ENCODE measurements at regions not wholly inside any gene's neighbourhood (a gene's known extent, or its start where the extent isn't known, plus 50 kb on each side); places are given as distances from the start of the nearest gene placed in this dataset.

DNA sequence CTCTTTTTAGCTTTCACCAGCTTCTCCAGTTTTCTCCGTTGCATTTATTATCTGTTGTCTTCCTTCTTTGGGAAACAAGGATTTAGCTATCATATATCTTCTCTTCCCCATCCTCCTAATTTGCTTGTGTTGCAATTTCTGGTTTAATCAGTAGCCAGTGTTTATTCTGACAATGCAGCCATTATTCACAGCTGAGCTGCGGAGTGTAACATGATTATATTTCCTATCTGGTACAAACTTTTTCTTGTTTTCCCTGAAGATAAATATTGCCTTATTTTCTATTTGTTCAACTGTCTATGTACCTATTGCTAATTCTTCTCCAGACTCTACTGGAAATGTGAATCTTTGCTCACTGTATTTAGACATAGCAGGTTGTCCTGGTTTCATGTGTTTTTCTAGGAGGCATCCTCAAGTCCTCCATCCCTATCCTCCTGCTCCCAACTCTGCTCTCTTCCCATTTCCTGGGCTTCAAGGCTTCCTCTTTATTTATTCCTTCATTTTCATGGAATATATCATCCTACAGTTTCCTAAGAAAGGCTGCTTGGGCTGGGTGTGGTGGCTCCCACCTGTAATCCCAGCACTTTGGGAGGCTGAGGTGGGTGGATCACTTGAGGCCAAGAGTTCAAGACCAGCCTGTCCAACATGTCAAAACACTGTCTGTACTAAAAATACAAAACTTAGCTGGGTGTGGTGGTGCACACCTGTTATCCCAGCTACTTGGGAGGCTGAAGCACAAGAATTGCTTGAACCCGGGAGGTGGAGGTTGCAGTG, 72.4 kb upstream of the KDM7A start:
- POLR2A ChIA-PET: no interaction called here
- CTCF ChIA-PET: no interaction called here
- H3K27ac ChIP-seq (ENCODE audit: low read depth, low read length): no peak overlapping the region

DNA sequence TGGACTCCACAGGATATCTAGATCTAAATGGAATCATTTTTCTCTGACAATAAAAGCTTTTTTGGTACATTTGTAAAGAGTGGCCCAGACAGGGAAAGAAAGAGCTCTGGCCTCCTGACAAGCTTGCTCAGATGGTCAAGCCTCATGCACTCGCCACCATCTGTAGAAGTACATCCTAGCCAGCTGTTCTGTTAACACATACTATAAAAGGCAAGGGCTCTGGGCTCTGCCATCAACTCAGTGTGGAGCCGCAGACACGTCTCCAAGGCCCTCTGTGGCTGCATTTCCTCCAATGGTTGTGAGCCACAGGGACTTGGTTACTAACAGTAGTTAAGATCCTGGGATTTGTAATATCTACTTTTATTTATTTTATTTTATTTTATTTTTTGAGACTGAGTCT, 70.8 kb upstream of the KDM7A start:
- POLR2A ChIA-PET: no interaction called here
- no peak for DNase-seq (ENCODE audit: low read depth, low spot score)
- Histone ChIP-seq H3K9me3 (ENCODE audit: control insufficient read depth, insufficient read depth, low read length) (no peaks in the 10 kb centered on the region), H3K4me3 (ENCODE audit: low read depth, low read length) (no peak overlapping the region), H3K27ac (ENCODE audit: low read depth, low read length) (no peak overlapping the region), H3K27me3 (ENCODE audit: control insufficient read depth, insufficient read depth, low read length) (peaks cover 9% of the 10 kb centered on the region)
- CTCF ChIA-PET: no interaction called here
- TF ChIP-seq, protein P1, sequence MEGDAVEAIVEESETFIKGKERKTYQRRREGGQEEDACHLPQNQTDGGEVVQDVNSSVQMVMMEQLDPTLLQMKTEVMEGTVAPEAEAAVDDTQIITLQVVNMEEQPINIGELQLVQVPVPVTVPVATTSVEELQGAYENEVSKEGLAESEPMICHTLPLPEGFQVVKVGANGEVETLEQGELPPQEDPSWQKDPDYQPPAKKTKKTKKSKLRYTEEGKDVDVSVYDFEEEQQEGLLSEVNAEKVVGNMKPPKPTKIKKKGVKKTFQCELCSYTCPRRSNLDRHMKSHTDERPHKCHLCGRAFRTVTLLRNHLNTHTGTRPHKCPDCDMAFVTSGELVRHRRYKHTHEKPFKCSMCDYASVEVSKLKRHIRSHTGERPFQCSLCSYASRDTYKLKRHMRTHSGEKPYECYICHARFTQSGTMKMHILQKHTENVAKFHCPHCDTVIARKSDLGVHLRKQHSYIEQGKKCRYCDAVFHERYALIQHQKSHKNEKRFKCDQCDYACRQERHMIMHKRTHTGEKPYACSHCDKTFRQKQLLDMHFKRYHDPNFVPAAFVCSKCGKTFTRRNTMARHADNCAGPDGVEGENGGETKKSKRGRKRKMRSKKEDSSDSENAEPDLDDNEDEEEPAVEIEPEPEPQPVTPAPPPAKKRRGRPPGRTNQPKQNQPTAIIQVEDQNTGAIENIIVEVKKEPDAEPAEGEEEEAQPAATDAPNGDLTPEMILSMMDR (IDR thresholded peaks at IDR 0.05; ENCODE audit: low read depth, low read length): no peak

More for the DNA sequence above, 72.4 kb upstream of the KDM7A start:
- DNase-seq (ENCODE audit: low read depth, low spot score): no peak
- TF ChIP-seq, protein P1 (IDR thresholded peaks at IDR 0.05; ENCODE audit: low read depth, low read length): no peak
- Histone ChIP-seq H3K4me3 (ENCODE audit: low read depth, low read length) (no peak overlapping the region), H3K27me3 (ENCODE audit: control insufficient read depth, insufficient read depth, low read length) (peaks cover 6% of the 10 kb centered on the region), H3K9me3 (ENCODE audit: control insufficient read depth, insufficient read depth, low read length) (no peaks in the 10 kb centered on the region)

DNA sequence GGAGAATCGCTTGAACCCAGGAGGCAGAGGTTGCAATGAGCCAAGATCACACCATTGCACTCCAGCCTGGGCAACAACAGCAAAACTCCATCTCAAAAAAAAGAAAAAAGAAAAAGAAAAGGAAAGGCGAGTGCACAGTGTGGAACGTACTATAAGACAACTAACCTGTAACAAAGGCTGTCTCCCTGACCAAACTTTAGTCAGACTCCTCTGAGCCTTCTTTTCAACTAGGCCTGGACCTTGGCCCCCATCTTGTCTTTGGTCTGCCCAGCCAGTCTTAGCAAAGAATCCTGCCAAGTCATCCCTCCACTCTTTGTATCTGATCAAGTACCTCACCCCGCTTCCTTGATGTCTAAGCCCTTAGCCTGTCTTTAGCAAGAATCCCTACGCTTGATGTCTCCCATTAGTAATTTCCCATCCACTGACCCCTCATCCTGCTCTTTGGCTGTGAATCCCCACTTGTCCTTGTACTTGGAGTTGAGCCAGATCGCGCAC, 68.9 kb upstream of the KDM7A start:
- Histone ChIP-seq H3K27ac (ENCODE audit: low read depth, low read length) (no peak overlapping the region), H3K27me3 (ENCODE audit: control insufficient read depth, insufficient read depth, low read length) (peaks cover 17% of the 10 kb centered on the region)

DNA sequence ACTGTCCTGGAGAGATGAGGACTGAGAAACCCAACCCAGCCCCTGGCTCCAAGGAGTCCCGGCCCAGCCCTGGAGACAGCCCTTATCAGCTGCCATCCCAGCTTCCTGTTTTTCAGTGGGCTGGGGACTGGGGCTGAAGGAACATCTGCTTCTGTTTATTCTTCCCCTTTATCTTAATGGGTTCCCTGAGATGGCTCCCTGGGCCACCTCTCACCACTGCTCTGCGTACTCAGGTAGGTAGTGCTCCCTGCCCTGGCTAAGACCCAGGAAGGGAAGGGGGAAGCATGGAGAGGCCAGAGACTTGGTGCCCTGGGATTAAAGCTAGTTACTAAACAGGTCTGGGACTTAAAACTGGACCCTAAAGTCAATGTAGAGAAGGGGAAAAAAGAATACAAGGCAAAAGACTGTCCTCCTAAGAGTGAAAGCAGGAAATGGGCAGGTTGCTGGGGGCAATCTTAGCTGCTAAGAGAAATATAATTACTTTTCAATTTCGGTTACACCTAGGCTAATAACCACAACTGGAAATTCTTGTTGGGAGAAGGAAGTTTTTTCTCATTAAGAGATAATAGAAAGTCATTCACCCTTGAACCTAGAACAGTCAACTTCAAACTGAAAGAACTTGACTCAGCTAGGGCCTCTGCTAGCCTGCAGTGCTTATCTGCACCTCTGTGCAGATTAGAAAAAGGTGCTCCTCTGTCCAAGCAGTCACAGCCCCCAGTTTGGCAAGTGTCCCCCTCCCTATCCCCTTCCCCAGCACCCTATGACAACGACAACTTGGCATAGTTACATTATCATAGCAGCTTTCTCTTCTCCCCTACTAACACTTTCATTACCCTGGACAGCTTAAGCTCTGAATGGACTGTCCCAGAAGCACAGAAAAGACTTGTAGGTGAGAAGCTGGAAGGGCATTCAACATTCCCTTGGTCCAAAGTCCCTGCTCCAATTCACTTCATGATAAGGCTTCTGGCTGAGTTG, 65.6 kb upstream of the KDM7A start:
- DNase-seq (ENCODE audit: low read depth, low spot score): no peak
- Histone ChIP-seq H3K27me3 (ENCODE audit: control insufficient read depth, insufficient read depth, low read length) (peaks cover 31% of the 10 kb centered on the region), H3K9me3 (ENCODE audit: control insufficient read depth, insufficient read depth, low read length) (no peaks in the 10 kb centered on the region), H3K4me3 (ENCODE audit: low read depth, low read length) (no peak overlapping the region), H3K27ac (ENCODE audit: low read depth, low read length) (no peak overlapping the region)
- TF ChIP-seq, protein P1 (IDR thresholded peaks at IDR 0.05; ENCODE audit: low read depth, low read length): no peak
- ChIA-PET POLR2A (no interaction called here), CTCF (interaction anchor here (0.7 kb wide), 1 partner anchor 1496 kb away, joined by 10 read pairs; no protein-coding TSS in a partner anchor)

More for the DNA sequence above, 68.9 kb upstream of the KDM7A start:
- TF ChIP-seq, protein P1 (IDR thresholded peaks at IDR 0.05; ENCODE audit: low read depth, low read length): no peak
- ChIA-PET POLR2A (no interaction called here), CTCF (no interaction called here)
- no peak overlapping the region for H3K4me3 ChIP-seq (ENCODE audit: low read depth, low read length)
- no peaks in the 10 kb centered on the region for H3K9me3 ChIP-seq (ENCODE audit: control insufficient read depth, insufficient read depth, low read length)
- no peak for DNase-seq (ENCODE audit: low read depth, low spot score)

DNA sequence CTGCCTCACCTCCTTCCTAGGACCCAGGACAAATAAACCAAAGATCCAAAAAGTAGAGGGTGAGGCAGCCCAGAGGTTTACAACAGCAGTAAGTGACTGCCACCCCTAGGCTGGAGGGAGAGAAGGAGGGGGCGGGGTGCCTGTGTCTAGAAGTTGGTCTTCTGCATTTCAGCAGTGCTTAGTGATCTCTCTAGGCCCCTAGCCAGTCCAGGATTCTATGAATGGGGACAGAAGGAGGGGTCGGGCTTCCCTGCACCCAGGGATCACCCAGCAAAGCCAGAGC, 62.8 kb upstream of the KDM7A start:
- H3K27me3 ChIP-seq (ENCODE audit: control insufficient read depth, insufficient read depth, low read length): peaks cover 45% of the 10 kb centered on the region
- no peak overlapping the region for H3K27ac ChIP-seq (ENCODE audit: low read depth, low read length)
- ChIA-PET CTCF (no interaction called here), POLR2A (no interaction called here)
- H3K9me3 ChIP-seq (ENCODE audit: control insufficient read depth, insufficient read depth, low read length): no peaks in the 10 kb centered on the region
- H3K4me3 ChIP-seq (ENCODE audit: low read depth, low read length): no peak overlapping the region
- TF ChIP-seq, protein P1 (IDR thresholded peaks at IDR 0.05; ENCODE audit: low read depth, low read length): no peak
- no peak for DNase-seq (ENCODE audit: low read depth, low spot score)
